PC-9 (cell line): ENCODE measurements at regions not wholly inside any gene's neighbourhood (a gene's known extent, or its start where the extent isn't known, plus 50 kb on each side); places are given as distances from the start of the nearest gene placed in this dataset.

Experiments
- BruUV-seq: library from RNA; stranded (reverse); fragments of 400-500 nt; replicated peaks from 2 replicates; lab custom pipeline; 2021; lab: Mats Ljungman, UMichigan
- CTCF ChIA-PET: fragments of 300-600 bp; sonication (Branson Sonifier 250); formaldehyde crosslinking; loops from one replicate; lab custom pipeline; 2022; ENCODE audit warnings: antibody characterized with exemption; lab: Charles Lee
- POLR2A ChIA-PET: fragments of 300-600 bp; sonication (Branson Sonifier 250); formaldehyde crosslinking; loops from one replicate; lab custom pipeline; 2022; ENCODE audit warnings: antibody characterized with exemption; ENCODE audit not compliant: unreplicated experiment; lab: Charles Lee
- DNase-seq, 2 experiments: peaks; one replicate each; pipeline versions ENCODE4 v3.0.0 to v3.0.0-alpha.2; 2015 to 2022; ENCODE audit warnings: mixed read lengths in 1 of 2
- H2AFZ ChIP-seq: fragments of 200-600 bp; sonication (generic); 2 replicates; pipeline ENCODE4 v1.8.1; 2017; ENCODE audit warnings: antibody characterized with exemption
- H3F3A ChIP-seq: fragments of 200-600 bp; sonication (generic); 2 replicates; pipeline ENCODE4 v1.8.1; 2017; ENCODE audit warnings: antibody characterized with exemption, mild to moderate bottlenecking, low read depth; ENCODE audit not compliant: insufficient read depth
- H3K27ac ChIP-seq: fragments of 200-600 bp; sonication (generic); 2 replicates; pipeline ENCODE4 v1.6.1; 2016; ENCODE audit warnings: mixed run types
- H3K27me3 ChIP-seq: fragments of 200-600 bp; sonication (generic); 2 replicates; pipeline ENCODE4 v1.6.1; 2016; ENCODE audit warnings: low read depth, mixed run types; ENCODE audit not compliant: insufficient read depth
- H3K36me3 ChIP-seq: fragments of 200-600 bp; sonication (generic); 2 replicates; pipeline ENCODE4 v1.6.1; 2016; ENCODE audit warnings: low read depth, mixed run types
- H3K4me1 ChIP-seq: fragments of 200-600 bp; sonication (generic); replicated peaks from 2 replicates; pipeline ENCODE4 v1.6.1; 2016; ENCODE audit warnings: mixed run types; ENCODE audit not compliant: insufficient read depth
- H3K4me2 ChIP-seq: fragments of 200-600 bp; sonication (generic); 2 replicates; pipeline ENCODE4 v1.6.1; 2017; ENCODE audit warnings: mixed run types
- H3K4me3 ChIP-seq: fragments of 200-600 bp; sonication (generic); 2 replicates; pipeline ENCODE4 v1.6.1; 2016; ENCODE audit warnings: mixed run types
- H3K79me2 ChIP-seq: fragments of 200-600 bp; sonication (generic); 2 replicates; pipeline ENCODE4 v1.6.1; 2017; ENCODE audit warnings: low read depth, mixed run types
- H3K9me2 ChIP-seq: fragments of 200-600 bp; sonication (generic); 2 replicates; pipeline ENCODE4 v1.8.1; 2017; ENCODE audit warnings: mild to moderate bottlenecking; ENCODE audit not compliant: insufficient read depth
- H3K9me3 ChIP-seq: fragments of 200-600 bp; sonication (generic); 2 replicates; pipeline ENCODE4 v1.8.1; 2016; ENCODE audit warnings: low read depth; ENCODE audit not compliant: insufficient read depth
- H4K20me1 ChIP-seq: fragments of 200-600 bp; sonication (generic); 2 replicates; pipeline ENCODE4 v1.8.1; 2017; ENCODE audit not compliant: insufficient read depth
- EZH2 ChIP-seq: fragments of 200-600 bp; sonication (generic); IDR thresholded peaks from 2 replicates; pipeline ENCODE4 v1.8.0; 2017; ENCODE audit warnings: antibody characterized with exemption, low read depth
- intact Hi-C: fragments of 100-400 bp; cut with micrococcal nuclease; formaldehyde crosslinking; loops from one replicate; pipeline ENCODE4 v1.10.0; 2022; ENCODE audit not compliant: unreplicated experiment
- TF ChIP-seq, protein P1 (sequence below): fragments of 200-600 bp; sonication (generic); conservative IDR thresholded peaks from 2 replicates; pipeline ENCODE4 v1.6.1; 2017; ENCODE audit warnings: mixed run types, antibody characterized with exemption, mild to moderate bottlenecking, moderate library complexity

DNA sequence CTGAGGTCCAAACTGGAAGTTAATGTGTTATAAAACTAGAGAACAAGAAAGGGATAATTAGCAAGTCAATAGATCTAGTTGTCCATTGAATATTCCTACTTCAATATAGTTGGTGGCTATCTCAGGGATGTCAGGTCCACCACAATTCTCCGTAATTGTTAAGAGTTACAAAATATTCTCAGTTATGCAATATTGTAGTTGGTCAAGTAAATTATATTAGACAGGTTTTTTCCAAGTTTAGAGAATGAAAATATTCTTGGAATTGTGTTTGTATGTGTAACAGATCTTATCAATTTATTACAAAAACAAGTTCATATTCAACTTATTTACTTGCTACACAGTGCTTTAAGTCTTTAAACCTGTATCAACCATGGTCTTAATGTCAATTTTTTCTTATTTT is 547.4 kb downstream of the SPRY1 start:
- no peak for DNase-seq
- H3K9me2 ChIP-seq = no peaks in the 10 kb centered on the region
- H3K27me3 ChIP-seq = no peaks in the 10 kb centered on the region
- H3K36me3 ChIP-seq = no peaks in the 10 kb centered on the region
- ChIA-PET CTCF (no interaction called here), POLR2A (no interaction called here)
- intact Hi-C loops = no loop called here
- no peaks in the 10 kb centered on the region for H3K79me2 ChIP-seq
- no peak overlapping the region for H2AFZ ChIP-seq
- no peaks in the 10 kb centered on the region for H3K9me3 ChIP-seq
- no peak overlapping the region for H3K4me3 ChIP-seq
- BruUV-seq = no TSS peak
- no peak for TF ChIP-seq EZH2
- TF ChIP-seq, protein P1, sequence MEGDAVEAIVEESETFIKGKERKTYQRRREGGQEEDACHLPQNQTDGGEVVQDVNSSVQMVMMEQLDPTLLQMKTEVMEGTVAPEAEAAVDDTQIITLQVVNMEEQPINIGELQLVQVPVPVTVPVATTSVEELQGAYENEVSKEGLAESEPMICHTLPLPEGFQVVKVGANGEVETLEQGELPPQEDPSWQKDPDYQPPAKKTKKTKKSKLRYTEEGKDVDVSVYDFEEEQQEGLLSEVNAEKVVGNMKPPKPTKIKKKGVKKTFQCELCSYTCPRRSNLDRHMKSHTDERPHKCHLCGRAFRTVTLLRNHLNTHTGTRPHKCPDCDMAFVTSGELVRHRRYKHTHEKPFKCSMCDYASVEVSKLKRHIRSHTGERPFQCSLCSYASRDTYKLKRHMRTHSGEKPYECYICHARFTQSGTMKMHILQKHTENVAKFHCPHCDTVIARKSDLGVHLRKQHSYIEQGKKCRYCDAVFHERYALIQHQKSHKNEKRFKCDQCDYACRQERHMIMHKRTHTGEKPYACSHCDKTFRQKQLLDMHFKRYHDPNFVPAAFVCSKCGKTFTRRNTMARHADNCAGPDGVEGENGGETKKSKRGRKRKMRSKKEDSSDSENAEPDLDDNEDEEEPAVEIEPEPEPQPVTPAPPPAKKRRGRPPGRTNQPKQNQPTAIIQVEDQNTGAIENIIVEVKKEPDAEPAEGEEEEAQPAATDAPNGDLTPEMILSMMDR = no peak
- H3K27ac ChIP-seq = no peak overlapping the region
- H3F3A ChIP-seq = no peaks in the 10 kb centered on the region
- H3K4me2 ChIP-seq = no peak overlapping the region
- H4K20me1 ChIP-seq = no peaks in the 10 kb centered on the region
- no peaks in the 10 kb centered on the region for H3K4me1 ChIP-seq

DNA sequence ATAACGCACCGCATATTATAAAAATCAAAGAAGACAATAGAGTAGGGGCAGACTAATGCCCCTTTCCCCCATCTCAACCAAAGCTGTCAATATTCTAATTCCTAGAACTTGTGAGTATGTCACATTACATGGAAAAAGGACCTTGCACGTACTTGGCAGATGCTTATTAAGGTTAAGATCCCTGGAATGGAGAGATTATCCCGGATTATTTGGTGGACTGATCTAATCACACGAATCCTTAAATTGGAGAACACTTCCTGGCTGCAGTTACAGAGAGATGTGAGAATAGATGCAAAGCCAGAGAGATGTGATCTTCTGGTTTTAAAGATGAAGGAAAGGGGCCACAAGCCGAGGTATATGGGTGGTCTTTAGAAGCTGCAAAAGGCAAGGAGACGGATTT is 548.7 kb downstream of the SPRY1 start:
- intact Hi-C loops = no loop called here
- H3K4me2 ChIP-seq = no peak overlapping the region
- H3K79me2 ChIP-seq = no peaks in the 10 kb centered on the region
- ChIA-PET CTCF (no interaction called here), POLR2A (no interaction called here)
- no peak for TF ChIP-seq EZH2
- TF ChIP-seq, protein P1 = no peak
- no peak for DNase-seq
- H2AFZ ChIP-seq = no peak overlapping the region
- no peaks in the 10 kb centered on the region for H4K20me1 ChIP-seq
- no peaks in the 10 kb centered on the region for H3K27me3 ChIP-seq
- H3K9me3 ChIP-seq = no peaks in the 10 kb centered on the region
- no peaks in the 10 kb centered on the region for H3K36me3 ChIP-seq
- no TSS peak for BruUV-seq
- no peaks in the 10 kb centered on the region for H3K9me2 ChIP-seq
- H3K4me1 ChIP-seq = no peaks in the 10 kb centered on the region
- H3F3A ChIP-seq = no peaks in the 10 kb centered on the region
- H3K27ac ChIP-seq = no peak overlapping the region
- H3K4me3 ChIP-seq = no peak overlapping the region

DNA sequence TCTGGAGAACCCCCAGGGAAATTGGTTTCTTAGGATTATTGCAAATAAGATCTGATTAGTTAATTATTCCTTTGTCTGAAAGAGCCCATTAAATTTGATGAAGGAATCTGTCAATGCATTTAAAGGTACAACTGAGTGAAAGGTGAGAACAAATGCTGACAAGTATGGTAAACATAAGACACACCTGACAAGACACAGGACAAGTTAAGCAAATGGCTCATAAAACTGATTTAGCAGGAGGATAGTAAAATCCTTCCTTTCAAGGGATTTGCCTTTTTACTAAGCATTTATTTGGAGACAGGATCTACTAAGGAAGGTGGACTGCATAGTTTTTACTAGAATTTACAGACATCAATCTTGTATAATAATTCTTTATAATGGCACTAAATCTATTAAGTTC is 553.9 kb downstream of the SPRY1 start:
- Histone ChIP-seq H3K4me3 (no peak overlapping the region), H2AFZ (no peak overlapping the region), H3K27me3 (no peaks in the 10 kb centered on the region), H3F3A (no peaks in the 10 kb centered on the region), H3K4me2 (no peak overlapping the region), H3K36me3 (no peaks in the 10 kb centered on the region), H3K4me1 (no peaks in the 10 kb centered on the region), H3K9me3 (no peaks in the 10 kb centered on the region), H3K9me2 (no peaks in the 10 kb centered on the region), H4K20me1 (no peaks in the 10 kb centered on the region), H3K27ac (no peak overlapping the region), H3K79me2 (no peaks in the 10 kb centered on the region)
- ChIA-PET CTCF (no interaction called here), POLR2A (interaction anchor here (0.6 kb wide), 1 partner anchor 478 kb away, joined by 3 read pairs; no protein-coding TSS in a partner anchor)
- DNase-seq = no peak
- TF ChIP-seq, protein P1 = no peak
- TF ChIP-seq EZH2 = no peak
- intact Hi-C loops = no loop called here
- BruUV-seq = no TSS peak
